IMR-90 (cell line): ENCODE measurements at regions not wholly inside any gene's neighbourhood (a gene's known extent, or its start where the extent isn't known, plus 50 kb on each side); places are given as distances from the start of the nearest gene placed in this dataset.

Experiments used
- ATAC-seq: fragments of 200-7000 bp; cut with Tn5 transposase; 2 replicates; pipeline ENCODE4 v1.9.1; 2020; ENCODE audit warnings: low read depth, mild to moderate bottlenecking, moderate library complexity
- BruUV-seq: library from RNA; stranded (reverse); fragments of 400-500 nt; replicated peaks from 2 replicates; lab custom pipeline; 2021; lab: Mats Ljungman, UMichigan
- CTCF ChIA-PET: fragments of 300-600 bp; formaldehyde crosslinking; extraction: SDS; loops from one replicate; lab custom pipeline; 2021; ENCODE audit warnings: antibody characterized with exemption; lab: Yijun Ruan, JAX
- POLR2A ChIA-PET: fragments of 300-600 bp; sonication (Branson Sonifier 250); formaldehyde crosslinking; loops from one replicate; lab custom pipeline; 2022; ENCODE audit warnings: antibody characterized with exemption; ENCODE audit not compliant: unreplicated experiment; lab: Charles Lee
- DNase-seq: peaks from one replicate; pipeline ENCODE4 v3.0.0; 2013
- H2AFZ ChIP-seq: replicated peaks from 2 replicates; pipeline ENCODE3; 2013; ENCODE audit warnings: low read length, mild to moderate bottlenecking; ENCODE audit not compliant: poor library complexity
- H2AK5ac ChIP-seq: 2 replicates; pipeline ENCODE4 v1.6.1; 2013; ENCODE audit warnings: low read depth, low read length, inconsistent platforms
- H2AK9ac ChIP-seq: replicated peaks from 2 replicates; pipeline ENCODE3; 2013; ENCODE audit warnings: mild to moderate bottlenecking, low read depth, low read length, moderate library complexity; ENCODE audit not compliant: poor library complexity
- H2BK120ac ChIP-seq: 2 replicates; pipeline ENCODE4 v1.6.1; 2013; ENCODE audit warnings: low read depth, low read length, inconsistent platforms
- H2BK15ac ChIP-seq: 3 replicates; pipeline ENCODE4 v1.6.1; 2013; ENCODE audit warnings: low read depth, low read length, inconsistent platforms
- H2BK20ac ChIP-seq: 2 replicates; pipeline ENCODE4 v1.6.1; 2013; ENCODE audit warnings: low read depth, mild to moderate bottlenecking, inconsistent platforms, low read length, moderate library complexity
- H2BK5ac ChIP-seq: 2 replicates; pipeline ENCODE4 v1.6.1; 2013; ENCODE audit warnings: mild to moderate bottlenecking, low read depth, low read length, inconsistent platforms; ENCODE audit not compliant: poor library complexity, severe bottlenecking
- H3K14ac ChIP-seq: replicated peaks from 2 replicates; pipeline ENCODE4 v1.6.1; 2013; ENCODE audit warnings: low read depth, low read length, inconsistent platforms
- H3K18ac ChIP-seq: 2 replicates; pipeline ENCODE4 v1.6.1; 2013; ENCODE audit warnings: low read depth, low read length, control low read depth
- H3K23ac ChIP-seq: 2 replicates; pipeline ENCODE4 v1.6.1; 2013; ENCODE audit warnings: low read depth, low read length, inconsistent platforms
- H3K27ac ChIP-seq: 2 replicates; pipeline ENCODE4 v1.5.1; 2013; ENCODE audit warnings: mild to moderate bottlenecking, control low read depth, low read length; ENCODE audit not compliant: insufficient read depth
- H3K27me3 ChIP-seq: 2 replicates; pipeline ENCODE4 v1.6.1; 2013; ENCODE audit warnings: low read length; ENCODE audit not compliant: control insufficient read depth, insufficient read depth
- H3K36me3 ChIP-seq: 2 replicates; pipeline ENCODE4 v1.6.1; 2013; ENCODE audit warnings: low read length, mixed read lengths; ENCODE audit not compliant: control insufficient read depth, insufficient read depth
- H3K4ac ChIP-seq: 2 replicates; pipeline ENCODE4 v1.6.1; 2013; ENCODE audit warnings: low read depth, low read length, inconsistent platforms
- H3K4me1 ChIP-seq: 2 replicates; pipeline ENCODE4 v1.6.1; 2013; ENCODE audit warnings: low read length, mixed read lengths; ENCODE audit not compliant: control insufficient read depth, insufficient read depth
- H3K4me2 ChIP-seq: 2 replicates; pipeline ENCODE4 v1.6.1; 2013; ENCODE audit warnings: low read depth, mild to moderate bottlenecking, control low read depth, low read length, moderate library complexity
- H3K4me3 ChIP-seq: 2 replicates; pipeline ENCODE4 v1.5.1; 2013; ENCODE audit warnings: low read depth, mild to moderate bottlenecking, control low read depth, low read length, moderate library complexity; ENCODE audit not compliant: insufficient read depth
- H3K56ac ChIP-seq: 2 replicates; pipeline ENCODE4 v1.6.1; 2013; ENCODE audit warnings: low read length, inconsistent platforms; ENCODE audit not compliant: insufficient read depth; ENCODE audit errors: extremely low read depth
- H3K79me1 ChIP-seq, 2 experiments: 2 replicates each; pipeline ENCODE4 v1.6.1; 2013; ENCODE audit warnings: low read length in 2 of 2, inconsistent platforms in 1 of 2, low read depth in 1 of 2
- H3K9ac ChIP-seq: 2 replicates; pipeline ENCODE4 v1.6.1; 2013; ENCODE audit warnings: low read depth, low read length, control low read depth
- H3K9me1 ChIP-seq: 2 replicates; pipeline ENCODE4 v1.6.1; 2013; ENCODE audit warnings: low read length, inconsistent platforms; ENCODE audit not compliant: insufficient read depth
- H3K9me3 ChIP-seq: 2 replicates; pipeline ENCODE4 v1.6.1; 2013; ENCODE audit warnings: low read length; ENCODE audit not compliant: control insufficient read depth, insufficient read depth
- H4K20me1 ChIP-seq: 2 replicates; pipeline ENCODE4 v1.6.1; 2013; ENCODE audit warnings: low read length, inconsistent platforms; ENCODE audit not compliant: insufficient read depth
- H4K5ac ChIP-seq: 2 replicates; pipeline ENCODE4 v1.6.1; 2013; ENCODE audit warnings: mild to moderate bottlenecking, low read depth, low read length, control low read depth
- H4K8ac ChIP-seq, 2 experiments: 2 replicates each; pipeline ENCODE4 v1.6.1; 2013; ENCODE audit warnings: low read depth in 2 of 2, low read length in 2 of 2, control low read depth in 1 of 2, inconsistent platforms in 1 of 2
- H4K91ac ChIP-seq: 2 replicates; pipeline ENCODE4 v1.6.1; 2013; ENCODE audit warnings: low read depth, low read length, inconsistent platforms; ENCODE audit not compliant: insufficient read depth
- CHD1 ChIP-seq: IDR thresholded peaks from 2 replicates; pipeline ENCODE4 v1.6.1; 2012; ENCODE audit warnings: low read depth, low read length, improper control_type of control experiment
- FOS ChIP-seq: fragments of 150-350 bp; IDR thresholded peaks from 2 replicates; pipeline ENCODE4 v1.6.1; 2016; ENCODE audit warnings: low read depth, low read length
- RAD21 ChIP-seq: IDR thresholded peaks from 2 replicates; pipeline ENCODE4 v1.6.1; 2012; ENCODE audit warnings: low read length, improper control_type of control experiment
- RCOR1 ChIP-seq: IDR thresholded peaks from 2 replicates; pipeline ENCODE4 v1.6.1; 2012; ENCODE audit warnings: mild to moderate bottlenecking, low read length, improper control_type of control experiment; ENCODE audit not compliant: insufficient replicate concordance
- WGBS, 2 experiments: methylation state at CpG; one replicate each; pipeline versions ENCODE4 v1.1.5 to v1.1.7; 2013; ENCODE audit warnings: missing lambda C conversion rate in 2 of 2; ENCODE audit not compliant: insufficient read length in 1 of 2; ENCODE audit errors: extremely low coverage in 2 of 2; 5-methylcytosine and 5-hydroxymethylcytosine counted together
- dilution Hi-C: fragments of 300-500 bp; cut with HindIII; formaldehyde crosslinking; loops from one replicate; pipeline ENCODE4 v1.14.3; 2018; ENCODE audit warnings: low sequenced_read_pairs; ENCODE audit not compliant: unreplicated experiment
- in situ Hi-C: fragments of 300-500 bp; cut with MboI; formaldehyde crosslinking; loops from 3 replicates; pipeline ENCODE4 v1.14.3; 2019; ENCODE audit warnings: low sequenced_read_pairs, inconsistent platforms, mixed read lengths
- intact Hi-C: fragments of 100-400 bp; cut with micrococcal nuclease; formaldehyde crosslinking; loops from 2 replicates; pipeline ENCODE4 v1.10.0; 2022
- TF ChIP-seq, protein P1 (sequence below): fragments of 150-350 bp; IDR thresholded peaks from 2 replicates; pipeline ENCODE4 v1.6.1; 2017; ENCODE audit warnings: mild to moderate bottlenecking, antibody characterized with exemption, low read length, low read depth

DNA sequence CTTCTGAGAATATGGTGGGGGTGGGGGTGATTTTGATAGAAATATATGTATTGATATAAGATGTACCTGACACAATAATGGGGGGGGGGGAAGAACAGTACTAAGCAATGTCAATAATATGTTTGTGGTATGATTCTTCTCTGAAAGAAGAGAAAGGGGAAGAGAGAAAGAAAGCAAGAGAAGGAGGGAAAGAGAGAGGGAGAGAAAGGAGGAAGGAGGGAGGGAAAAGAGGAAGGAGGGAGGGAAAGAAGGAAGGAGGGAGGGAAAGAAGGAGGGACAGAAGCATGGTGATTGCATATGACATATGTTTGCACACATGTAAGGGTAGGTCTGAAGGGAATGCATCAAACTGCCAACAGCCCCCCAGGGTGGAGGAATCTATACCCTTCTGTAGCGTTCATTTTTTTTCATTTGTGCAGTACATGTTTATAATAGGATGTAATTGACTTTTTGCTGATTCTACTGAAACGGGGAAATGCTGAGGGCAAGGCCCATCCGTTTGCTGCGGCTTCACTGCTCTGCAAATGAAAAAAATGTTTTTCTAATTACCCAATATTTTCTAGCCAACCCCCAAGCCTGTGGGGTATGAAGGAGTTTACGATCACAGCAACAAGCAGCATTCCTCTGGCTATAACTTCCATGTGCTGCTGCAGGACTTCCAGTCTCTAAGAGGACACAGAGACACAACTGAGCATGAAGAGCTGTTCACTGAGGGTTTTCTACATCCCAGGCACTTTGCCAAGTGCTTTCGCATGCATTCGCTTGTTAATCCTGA is 119.3 kb upstream of the ZC3H12A start:
- no peaks in the 10 kb centered on the region; the same call in 1 of the 2 replicates for H3K27me3 ChIP-seq
- no peaks in the 10 kb centered on the region for H3K9me3 ChIP-seq
- no peak overlapping the region for H2BK5ac ChIP-seq
- H3K18ac ChIP-seq = no peak overlapping the region
- H3K9ac ChIP-seq = no peak overlapping the region
- no peak overlapping the region for H2BK20ac ChIP-seq
- H3K14ac ChIP-seq = no peak overlapping the region
- intact Hi-C loops = no loop called here
- H3K79me1 ChIP-seq = no peaks in the 10 kb centered on the region
- no peak overlapping the region for H4K5ac ChIP-seq
- no peak for ATAC-seq
- H3K9me1 ChIP-seq = no peaks in the 10 kb centered on the region
- dilution Hi-C loops = no loop called here
- H3K4me1 ChIP-seq = no peaks in the 10 kb centered on the region
- H3K36me3 ChIP-seq = no peaks in the 10 kb centered on the region
- no peak overlapping the region for H4K8ac ChIP-seq
- no peak overlapping the region for H3K27ac ChIP-seq
- H2AK5ac ChIP-seq = no peak overlapping the region
- no peak overlapping the region for H3K4ac ChIP-seq
- no peak overlapping the region for H2BK120ac ChIP-seq
- no peak overlapping the region for H2AK9ac ChIP-seq
- H3K56ac ChIP-seq = no peak overlapping the region
- ChIA-PET POLR2A (no interaction called here), CTCF (no interaction called here)
- no peaks in the 10 kb centered on the region for H4K20me1 ChIP-seq
- H3K4me2 ChIP-seq = no peak overlapping the region
- H2BK15ac ChIP-seq = no peak overlapping the region
- no peak overlapping the region for H4K91ac ChIP-seq
- no peak for DNase-seq
- no peak for TF ChIP-seq RAD21
- no peak for TF ChIP-seq CHD1
- TF ChIP-seq RCOR1 = no peak
- TF ChIP-seq, protein P1, sequence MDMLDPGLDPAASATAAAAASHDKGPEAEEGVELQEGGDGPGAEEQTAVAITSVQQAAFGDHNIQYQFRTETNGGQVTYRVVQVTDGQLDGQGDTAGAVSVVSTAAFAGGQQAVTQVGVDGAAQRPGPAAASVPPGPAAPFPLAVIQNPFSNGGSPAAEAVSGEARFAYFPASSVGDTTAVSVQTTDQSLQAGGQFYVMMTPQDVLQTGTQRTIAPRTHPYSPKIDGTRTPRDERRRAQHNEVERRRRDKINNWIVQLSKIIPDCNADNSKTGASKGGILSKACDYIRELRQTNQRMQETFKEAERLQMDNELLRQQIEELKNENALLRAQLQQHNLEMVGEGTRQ = no peak
- no peak for TF ChIP-seq FOS
- in situ Hi-C loops = no loop called here
- H2AFZ ChIP-seq = no peak overlapping the region
- WGBS, 2 experiments = no CpG with 5 or more reads among the region's 7 CpGs
- no peak overlapping the region for H3K23ac ChIP-seq
- no peak overlapping the region for H3K4me3 ChIP-seq
- BruUV-seq = no TSS peak
